ENCODE measurements at regions not wholly inside any gene's neighbourhood (a gene's known extent, or its start where the extent isn't known, plus 50 kb on each side); places are given as distances from the start of the nearest gene placed in this dataset.
A peak's percentile ranks its signal among the peaks of the same experiment; 100 is the strongest.
"Not testable (repeated sequence)": the region's sequence is repeated elsewhere in the genome, so short reads cannot be mapped to it uniquely, and the experiment has no call there.

- DNase-seq (ENCODE audit: low read depth in 2 of 2), result no peak
Observed at GRCh38 chr10:53222806-53223205, 450.2 kb upstream of the MBL2 start.

GRCh38 chr10:53209944-53210611, 437.5 kb upstream of the MBL2 start:
- peak in 1 of 2 donors; percentile 11 for DNase-seq (ENCODE audit: low read depth in 2 of 2)

- DNase-seq (ENCODE audit: low read depth in 2 of 2), result no peak
Observed at GRCh38 chr10:53183733-53184132, 411.1 kb upstream of the MBL2 start.

DNA sequence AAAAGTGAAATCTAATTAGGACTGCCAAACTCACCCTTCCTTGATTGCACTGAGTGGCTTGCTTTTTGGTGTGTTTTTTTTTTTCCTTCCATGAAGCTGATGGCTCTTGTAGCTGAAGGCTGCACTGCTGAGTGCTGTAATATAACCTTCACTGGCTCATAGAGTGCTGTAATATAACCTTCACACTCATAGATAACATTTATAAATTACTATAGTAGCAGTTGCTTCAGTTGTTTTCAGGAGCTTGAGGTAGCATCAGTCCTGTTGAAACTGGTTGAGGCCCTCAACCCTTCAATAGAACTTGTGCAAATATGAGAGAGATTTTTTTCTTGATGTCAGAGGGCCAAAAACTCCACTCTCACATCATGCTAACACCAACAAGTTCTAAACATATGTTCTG, 404.9 kb upstream of the MBL2 start:
- DNase-seq (ENCODE audit: low read depth in 2 of 2), result no peak

GRCh38 chr10:53166325-53166724, 393.7 kb upstream of the MBL2 start:
- DNase-seq (ENCODE audit: low read depth in 2 of 2), result no peak

- no peak for DNase-seq (ENCODE audit: low read depth in 2 of 2)
Observed at GRCh38 chr10:53162856-53163255, 390.3 kb upstream of the MBL2 start.

GRCh38 chr10:53161231-53161630, 388.6 kb upstream of the MBL2 start:
- no peak for DNase-seq (ENCODE audit: low read depth in 2 of 2)

GRCh38 chr10:53155674-53156073, 383.1 kb upstream of the MBL2 start:
- DNase-seq (ENCODE audit: low read depth in 2 of 2), result not testable (repeated sequence)

DNA sequence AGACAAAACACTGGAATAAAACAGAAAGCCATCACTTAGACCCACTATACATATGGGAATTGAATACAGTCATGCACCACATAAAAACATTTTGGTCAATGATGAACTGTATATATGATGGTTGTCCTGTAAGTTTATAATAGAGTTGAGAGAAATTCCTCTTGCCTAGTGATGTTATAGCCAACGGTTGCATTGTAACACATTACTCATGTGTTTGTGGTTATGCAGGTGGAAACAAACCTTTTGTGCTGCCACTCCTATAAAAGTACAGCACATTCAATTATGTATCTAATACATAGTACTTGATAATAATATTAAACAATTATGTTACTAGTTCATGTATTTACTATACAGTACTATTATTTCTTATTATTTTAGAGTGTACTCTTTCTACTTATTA, 381.2 kb upstream of the MBL2 start:
- DNase-seq (ENCODE audit: low read depth in 2 of 2), result no peak

DNA sequence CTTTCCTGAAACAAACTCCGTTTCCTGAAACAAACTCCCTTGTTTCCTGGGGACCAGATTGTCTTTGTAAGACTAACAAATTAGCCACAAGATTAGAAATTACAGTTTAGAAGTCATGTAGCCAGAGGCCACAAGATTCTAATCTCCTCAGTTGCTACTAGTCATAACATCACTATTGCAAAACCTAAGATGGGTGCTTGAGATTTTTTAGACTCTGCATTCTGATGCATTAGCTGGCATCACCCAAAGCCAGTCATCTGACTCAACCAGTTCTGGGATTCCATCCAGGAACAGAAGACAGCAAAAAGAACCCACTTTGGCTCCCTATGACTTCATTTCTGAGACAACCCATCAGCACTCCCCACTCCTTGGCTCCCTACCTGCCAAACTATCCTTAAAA, 367.9 kb upstream of the MBL2 start:
- DNase-seq (ENCODE audit: low read depth in 2 of 2), result no peak

GRCh38 chr10:53135897-53136253, 363.3 kb upstream of the MBL2 start:
- no peak for DNase-seq (ENCODE audit: low read depth in 2 of 2)

DNA sequence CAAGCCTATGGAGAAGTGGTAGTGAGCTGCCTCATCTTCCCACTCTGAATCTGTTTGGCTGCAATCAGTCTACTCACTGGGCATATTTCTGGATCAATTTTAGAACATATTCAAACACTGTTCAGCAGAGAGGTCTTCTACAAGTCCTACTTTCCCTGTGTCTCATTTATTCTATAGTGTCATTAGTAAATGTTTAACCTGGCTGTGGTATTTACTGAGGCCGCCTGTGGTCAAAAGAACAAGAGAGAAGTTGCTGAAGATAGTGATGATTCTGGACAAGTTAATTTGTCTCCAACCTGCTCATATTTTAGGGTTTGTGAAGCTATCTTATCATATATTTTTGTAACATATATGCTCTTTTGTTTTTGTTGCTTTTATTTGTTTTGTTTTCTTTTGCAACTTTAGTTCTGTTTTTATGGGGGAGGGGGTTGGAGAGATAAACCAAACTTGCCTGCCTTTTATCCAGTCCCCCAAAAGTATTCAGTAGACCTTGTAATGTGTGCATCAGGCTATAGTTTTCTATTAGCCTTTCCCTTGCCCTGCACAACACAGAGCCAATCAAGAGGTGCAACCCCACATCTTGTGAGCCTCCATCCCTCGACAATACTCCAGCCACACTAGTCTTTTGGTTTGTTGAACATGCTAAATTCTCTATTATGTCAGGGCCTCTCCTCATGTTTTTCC, 362.8 kb upstream of the MBL2 start:
- no peak for DNase-seq (ENCODE audit: low read depth in 2 of 2)

GRCh38 chr10:53134050-53134449, 361.5 kb upstream of the MBL2 start:
- peak in 1 of 2 donors; percentile 6 for DNase-seq (ENCODE audit: low read depth in 2 of 2)

DNA sequence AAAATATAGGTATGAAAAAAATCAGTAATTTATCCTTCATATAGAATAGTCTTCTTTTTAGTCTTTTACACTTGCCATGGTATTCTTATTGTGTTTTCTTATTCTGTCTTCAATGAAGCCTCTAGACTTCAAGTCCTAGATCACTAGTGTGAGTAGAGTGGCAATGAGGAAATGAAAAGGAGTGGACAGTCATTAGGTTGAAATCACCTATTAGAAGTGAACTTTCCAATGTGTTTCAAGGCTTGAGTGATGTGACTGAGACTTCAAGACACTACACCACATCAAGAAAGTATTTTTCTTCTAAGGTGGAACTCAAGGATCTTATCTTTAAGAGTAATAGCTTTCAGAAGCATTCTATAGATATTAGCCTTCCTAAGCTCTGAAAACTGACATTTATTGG, 357.8 kb upstream of the MBL2 start:
- DNase-seq (ENCODE audit: low read depth in 2 of 2), result no peak

- no peak for DNase-seq (ENCODE audit: low read depth in 2 of 2)
Observed at GRCh38 chr10:53127686-53128085, 355.1 kb upstream of the MBL2 start.

- DNase-seq (ENCODE audit: low read depth in 2 of 2), result no peak
Observed at GRCh38 chr10:53123311-53123710, 350.7 kb upstream of the MBL2 start.

GRCh38 chr10:53122281-53122680, 349.7 kb upstream of the MBL2 start:
- no peak for DNase-seq (ENCODE audit: low read depth in 2 of 2)

DNA sequence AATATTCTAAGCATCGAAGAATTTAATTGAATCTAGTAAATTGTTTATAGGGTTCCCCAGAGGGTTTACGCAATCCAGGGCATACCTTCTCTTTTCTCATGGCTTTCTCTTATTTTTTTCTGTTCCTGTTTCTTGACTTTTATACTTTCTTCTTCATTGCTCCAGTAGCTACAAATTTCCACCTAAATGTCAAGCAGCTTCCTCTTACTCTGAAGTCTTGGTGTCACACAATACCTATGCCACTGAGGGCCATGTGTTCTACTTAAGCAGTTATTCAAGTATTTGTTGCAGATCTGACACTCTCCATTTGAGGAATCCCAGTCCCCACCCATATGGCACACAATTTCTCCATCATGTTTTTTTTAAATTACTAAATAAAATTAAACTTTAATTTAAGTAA, 343.1 kb upstream of the MBL2 start:
- DNase-seq (ENCODE audit: low read depth in 2 of 2), result no peak

- DNase-seq (ENCODE audit: low read depth in 2 of 2), result no peak
Observed at GRCh38 chr10:53111529-53111928, 338.9 kb upstream of the MBL2 start.

- DNase-seq (ENCODE audit: low read depth in 2 of 2), result no peak
Observed at GRCh38 chr10:53109320-53109719, 336.7 kb upstream of the MBL2 start.

DNA sequence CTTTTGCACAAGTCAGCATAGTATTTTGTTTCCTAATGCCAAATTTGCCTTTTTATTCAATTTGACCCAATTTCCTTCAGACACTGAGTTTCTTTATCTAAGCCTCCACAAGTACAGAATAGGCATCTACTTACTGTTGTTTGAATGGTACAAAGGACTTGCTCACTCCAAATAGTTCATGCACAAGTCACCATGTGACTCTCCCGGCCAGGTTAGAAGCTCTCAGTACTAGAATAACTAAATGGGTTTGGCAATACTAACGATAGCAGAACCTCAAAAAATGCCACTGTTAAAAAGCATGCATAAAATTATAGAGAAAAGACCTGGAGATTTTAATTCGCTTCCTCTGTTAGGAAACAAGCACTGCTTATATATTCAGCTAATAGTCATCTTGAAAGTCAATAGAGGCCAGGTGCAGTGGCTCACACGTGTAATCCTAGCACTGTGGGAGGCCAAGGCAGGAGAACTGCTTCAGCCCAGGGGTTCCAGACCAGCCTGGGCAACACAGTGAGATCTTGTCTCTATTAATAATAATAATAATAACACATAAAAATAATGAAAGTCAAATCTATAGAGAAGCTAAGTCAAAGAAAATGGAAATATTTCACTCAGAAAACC, 335.8 kb upstream of the MBL2 start:
- no peak for DNase-seq (ENCODE audit: low read depth in 2 of 2)

DNA sequence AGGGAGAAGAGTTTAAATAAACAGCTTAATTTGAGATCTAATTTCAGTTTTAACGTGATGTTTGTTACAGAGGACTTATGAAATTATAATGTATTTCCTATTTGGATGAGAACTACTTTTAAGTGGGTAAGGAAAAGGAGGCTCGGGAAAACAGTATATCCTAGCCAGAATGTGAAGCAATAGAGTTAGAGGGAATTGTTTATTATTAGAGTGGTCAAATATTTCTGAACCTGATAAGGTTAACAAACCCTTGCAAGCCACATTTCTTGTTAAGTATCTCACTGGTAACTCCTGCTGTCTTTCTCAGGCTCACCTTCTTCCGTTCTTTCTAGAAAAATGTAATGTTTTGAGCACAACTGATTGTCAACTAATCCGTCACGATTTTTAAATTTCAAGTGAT, 335.1 kb upstream of the MBL2 start:
- DNase-seq (ENCODE audit: low read depth in 2 of 2), result no peak

DNA sequence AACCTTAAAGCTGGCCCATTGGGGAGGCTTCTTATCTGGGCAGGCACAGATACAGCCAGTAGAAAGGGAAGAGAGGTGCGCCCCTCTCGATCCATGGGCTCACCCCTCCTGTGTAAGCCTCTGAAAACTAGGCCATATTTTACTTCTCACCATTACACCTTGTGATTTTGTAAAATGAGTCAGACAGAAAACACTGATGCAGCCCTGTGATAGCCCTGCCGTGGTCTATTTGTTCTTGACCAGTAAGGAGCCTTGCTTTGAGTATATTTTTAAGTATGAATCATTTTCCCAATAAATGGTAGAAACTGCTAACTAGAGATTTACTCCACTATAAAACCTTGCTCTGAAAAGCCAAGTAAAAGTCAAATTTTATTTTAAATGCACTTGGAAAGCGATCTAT, 329.8 kb upstream of the MBL2 start:
- DNase-seq (ENCODE audit: low read depth in 2 of 2), result no peak

Measured in lung microvascular endothelial cell (primary cell).